H1 (cell line): ENCODE measurements at regions not wholly inside any gene's neighbourhood (a gene's known extent, or its start where the extent isn't known, plus 50 kb on each side); places are given as distances from the start of the nearest gene placed in this dataset.

Experiments used
- CHD7 ChIP-seq: fragments of 300-600 bp; sonication (generic); IDR thresholded peaks from 2 replicates; pipeline ENCODE4 v1.7.1; 2012; ENCODE audit warnings: low read length, moderate library complexity, mild to moderate bottlenecking, inconsistent platforms; ENCODE audit not compliant: insufficient replicate concordance

GRCh38 chr6:21798468-21798867 lies 204.9 kb downstream of the SOX4 start (continued):
- no peak for TF ChIP-seq CHD7
- TF ChIP-seq, all 59 proteins: peak for 0
